Rectal smooth muscle tissue (tissue), 1 donor: ENCODE measurements at regions not wholly inside any gene's neighbourhood (a gene's known extent, or its start where the extent isn't known, plus 50 kb on each side); places are given as distances from the start of the nearest gene placed in this dataset.
A peak's percentile ranks its signal among the peaks of the same experiment; 100 is the strongest.
"Not testable (repeated sequence)": the region's sequence is repeated elsewhere in the genome, so short reads cannot be mapped to it uniquely, and the experiment has no call there.

Experiments used
- H3K27ac ChIP-seq: one replicate; pipeline ENCODE4 v1.7.0; 2013; ENCODE audit warnings: low read depth, low read length, inconsistent platforms
- H3K27me3 ChIP-seq: one replicate; pipeline ENCODE4 v1.7.0; 2013; ENCODE audit warnings: low read length; ENCODE audit not compliant: control insufficient read depth, insufficient read depth
- H3K36me3 ChIP-seq: one replicate; pipeline ENCODE4 v1.7.0; 2013; ENCODE audit warnings: low read length; ENCODE audit not compliant: control insufficient read depth, insufficient read depth
- H3K4me1 ChIP-seq: one replicate; pipeline ENCODE4 v1.7.0; 2013; ENCODE audit warnings: low read length; ENCODE audit not compliant: control insufficient read depth, insufficient read depth
- H3K4me3 ChIP-seq: one replicate; pipeline ENCODE4 v1.7.0; 2013; ENCODE audit warnings: low read length
- H3K9ac ChIP-seq: one replicate; pipeline ENCODE4 v1.7.0; 2013; ENCODE audit warnings: low read length

DNA sequence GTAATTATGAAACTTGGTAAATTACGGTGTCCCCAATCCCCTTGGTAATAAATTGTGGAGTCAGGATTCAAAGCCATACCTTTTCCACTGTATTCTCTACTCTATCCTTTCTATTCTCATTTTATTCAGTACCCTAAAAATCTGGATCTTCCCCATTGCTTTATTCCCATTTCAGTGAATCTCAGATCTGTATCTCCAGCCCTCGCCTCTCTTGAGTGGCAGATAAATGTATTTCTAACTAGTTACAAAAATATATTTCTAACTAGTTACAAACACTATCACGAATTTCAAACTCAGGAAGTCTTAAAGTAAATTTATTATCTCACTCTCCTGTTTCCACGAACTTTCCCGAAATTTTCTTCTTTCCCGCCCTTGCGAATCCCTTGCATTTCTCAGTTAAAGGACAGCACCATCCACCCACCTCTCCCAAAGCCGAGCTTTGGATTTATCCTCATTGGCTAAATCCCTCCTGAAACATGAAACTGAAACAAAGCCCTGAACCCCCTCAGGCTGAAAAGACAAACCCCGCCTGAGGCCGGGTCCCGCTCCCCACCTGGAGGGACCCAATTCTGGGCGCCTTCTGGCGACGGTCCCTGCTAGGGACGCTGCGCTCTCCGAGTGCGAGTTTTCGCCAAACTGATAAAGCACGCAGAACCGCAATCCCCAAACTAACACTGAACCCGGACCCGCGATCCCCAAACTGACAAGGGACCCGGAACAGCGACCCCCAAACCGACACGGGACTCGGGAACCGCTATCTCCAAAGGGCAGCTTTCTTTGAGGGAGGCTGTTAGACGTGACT lies 164.3 kb upstream of the PABPC3 start:
- no peak overlapping the region for H3K4me3 ChIP-seq
- H3K36me3 ChIP-seq: no peaks in the 10 kb centered on the region
- no peaks in the 10 kb centered on the region for H3K4me1 ChIP-seq
- no peaks in the 10 kb centered on the region for H3K27me3 ChIP-seq
- no peak overlapping the region for H3K9ac ChIP-seq
- H3K27ac ChIP-seq: no peak overlapping the region

DNA sequence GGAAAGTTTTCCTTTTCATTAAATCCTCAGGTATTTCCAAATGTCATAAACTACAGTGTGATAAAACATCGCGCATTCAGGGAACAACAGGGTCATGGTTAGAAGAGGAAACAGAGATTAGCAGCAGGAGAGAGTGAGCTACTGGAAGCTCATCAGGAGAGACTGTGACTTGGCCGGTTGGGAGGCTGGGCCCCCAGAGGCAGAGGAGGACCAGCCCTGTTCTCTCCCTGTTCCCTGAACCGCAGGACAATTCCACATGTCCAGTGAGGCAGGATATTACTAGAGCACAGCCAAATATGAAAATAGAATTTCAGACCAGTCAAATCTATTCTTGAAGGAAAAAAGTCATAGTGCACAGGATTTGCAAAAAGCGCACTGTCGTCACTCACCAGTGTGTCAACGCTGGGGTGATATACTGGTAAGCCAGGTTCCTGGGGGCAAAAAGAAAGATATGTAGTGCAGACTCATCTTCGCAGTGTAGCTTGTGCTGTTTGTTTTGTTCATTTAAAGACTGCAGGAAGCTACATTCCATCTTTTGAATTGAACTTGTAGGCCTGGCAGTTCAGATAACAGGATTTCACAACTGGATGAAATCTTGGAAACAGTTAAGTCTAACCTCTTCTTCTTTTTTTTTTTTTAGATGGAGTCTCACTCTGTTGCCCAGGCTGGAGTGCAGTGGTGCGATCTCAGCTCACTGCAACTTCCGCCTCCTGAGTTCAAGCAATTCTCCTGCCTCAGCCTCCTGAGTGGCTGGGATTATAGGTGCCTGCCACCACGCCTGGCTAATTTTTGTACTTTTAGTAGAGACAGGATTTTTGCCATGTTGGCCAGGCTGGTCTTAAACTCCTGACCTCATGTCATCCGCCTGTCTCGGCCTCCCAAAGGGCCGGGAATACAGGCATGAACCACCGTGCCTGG lies 162.6 kb upstream of the PABPC3 start:
- H3K4me3 ChIP-seq, H3K27ac ChIP-seq, H3K27me3 ChIP-seq, H3K9ac ChIP-seq, H3K4me1 ChIP-seq, H3K36me3 ChIP-seq: not testable (repeated sequence)

DNA sequence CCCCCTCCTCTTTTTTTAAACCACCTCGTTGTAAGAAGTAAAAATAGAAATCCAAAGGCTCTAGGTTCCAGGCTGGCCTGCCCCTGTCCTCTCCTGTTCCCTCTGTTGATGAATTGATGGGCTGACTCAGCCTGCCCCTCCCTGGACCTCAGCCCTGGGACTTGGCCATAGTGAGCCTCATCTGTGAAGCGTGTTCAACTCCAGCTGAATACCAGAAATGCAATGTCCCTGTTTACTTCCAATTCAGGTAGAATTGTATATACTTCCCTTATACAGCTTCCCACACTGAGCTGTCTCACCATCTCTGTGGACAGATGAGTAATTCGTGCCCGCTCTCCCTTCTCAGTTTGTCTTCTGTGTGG lies 161.9 kb upstream of the PABPC3 start:
- H3K27ac ChIP-seq, H3K9ac ChIP-seq, H3K27me3 ChIP-seq, H3K4me1 ChIP-seq, H3K4me3 ChIP-seq, H3K36me3 ChIP-seq: not testable (repeated sequence)

DNA sequence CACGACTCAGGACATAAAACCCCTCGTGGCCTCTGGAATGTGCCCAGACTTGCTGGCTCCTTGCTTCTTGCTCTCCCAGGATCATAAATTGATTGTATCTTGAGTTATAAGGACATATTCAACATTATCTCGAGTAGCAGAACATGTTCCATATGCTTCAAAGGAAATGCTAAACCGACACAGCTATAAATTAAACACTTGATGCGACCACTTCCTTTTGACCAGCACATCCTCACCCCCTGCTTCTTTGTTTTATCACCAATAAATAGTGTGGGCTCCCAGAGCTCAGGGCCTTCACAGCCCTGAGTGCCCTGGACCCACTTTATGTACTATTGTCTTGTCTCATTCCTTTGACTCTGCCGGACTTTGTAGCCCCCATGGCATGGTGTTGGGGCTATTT lies 157.0 kb upstream of the PABPC3 start:
- H3K27ac ChIP-seq: no peak overlapping the region
- H3K4me3 ChIP-seq: no peak overlapping the region
- no peaks in the 10 kb centered on the region for H3K36me3 ChIP-seq
- no peak overlapping the region for H3K9ac ChIP-seq
- no peaks in the 10 kb centered on the region for H3K4me1 ChIP-seq
- no peaks in the 10 kb centered on the region for H3K27me3 ChIP-seq

DNA sequence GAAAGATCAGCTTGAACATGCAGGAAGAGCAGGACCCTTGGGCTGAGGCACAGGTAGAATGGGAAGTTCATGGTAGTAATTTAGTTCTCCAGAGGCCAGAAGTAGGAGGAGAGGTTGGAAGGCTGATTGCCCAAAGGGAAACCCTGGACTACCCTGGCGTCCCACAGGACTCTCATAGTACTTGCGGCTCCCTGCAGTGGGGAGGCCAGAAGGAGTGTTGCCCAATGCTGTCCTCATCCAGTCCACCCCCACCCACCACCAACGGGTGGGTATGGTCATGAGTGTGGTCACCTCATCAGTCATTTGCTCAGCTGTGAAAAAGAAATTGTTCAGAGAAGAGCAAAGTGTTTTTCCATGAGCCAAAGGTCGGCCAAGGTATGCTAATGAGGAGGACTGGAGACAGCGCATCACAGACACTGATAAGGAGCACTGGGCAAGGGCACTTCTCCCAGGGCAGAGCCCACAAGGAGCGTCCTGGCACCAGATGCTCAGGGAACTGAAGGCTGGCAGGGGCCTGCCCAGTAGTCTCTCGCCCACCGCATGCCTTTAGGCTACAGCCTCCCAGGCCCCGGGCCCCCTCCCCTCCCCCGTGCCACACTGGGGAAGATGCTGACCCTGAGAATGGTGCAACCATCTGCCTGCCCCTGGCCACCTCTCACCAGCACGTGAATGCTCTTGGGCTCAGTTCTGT lies 154.8 kb upstream of the PABPC3 start:
- H3K36me3 ChIP-seq, H3K27ac ChIP-seq: not testable (repeated sequence)

DNA sequence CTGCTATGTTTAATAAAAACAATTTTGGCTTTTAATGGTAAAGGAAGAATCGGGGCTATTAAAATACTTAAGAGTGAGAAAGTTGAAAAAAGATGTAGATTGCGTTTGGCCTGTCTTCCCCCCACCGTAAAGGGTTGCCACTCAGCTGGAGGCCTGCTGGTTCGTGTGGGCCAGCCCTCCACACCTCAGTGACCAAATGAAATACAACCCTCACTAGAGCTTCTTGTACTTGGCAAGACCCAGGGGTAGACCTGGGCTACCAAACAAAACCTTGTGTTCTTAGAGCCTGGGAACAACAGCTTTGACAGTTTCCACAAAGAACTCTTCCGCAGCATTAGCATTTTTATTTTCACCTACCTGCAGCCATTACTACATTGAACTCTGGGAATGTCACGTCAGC lies 152.8 kb upstream of the PABPC3 start:
- no peaks in the 10 kb centered on the region for H3K27me3 ChIP-seq
- H3K36me3 ChIP-seq: no peaks in the 10 kb centered on the region
- no peak overlapping the region for H3K4me3 ChIP-seq
- no peak overlapping the region for H3K9ac ChIP-seq
- no peaks in the 10 kb centered on the region for H3K4me1 ChIP-seq
- no peak overlapping the region for H3K27ac ChIP-seq

More for the DNA sequence above, 154.8 kb upstream of the PABPC3 start:
- H3K4me1 ChIP-seq, H3K9ac ChIP-seq, H3K4me3 ChIP-seq, H3K27me3 ChIP-seq: not testable (repeated sequence)

DNA sequence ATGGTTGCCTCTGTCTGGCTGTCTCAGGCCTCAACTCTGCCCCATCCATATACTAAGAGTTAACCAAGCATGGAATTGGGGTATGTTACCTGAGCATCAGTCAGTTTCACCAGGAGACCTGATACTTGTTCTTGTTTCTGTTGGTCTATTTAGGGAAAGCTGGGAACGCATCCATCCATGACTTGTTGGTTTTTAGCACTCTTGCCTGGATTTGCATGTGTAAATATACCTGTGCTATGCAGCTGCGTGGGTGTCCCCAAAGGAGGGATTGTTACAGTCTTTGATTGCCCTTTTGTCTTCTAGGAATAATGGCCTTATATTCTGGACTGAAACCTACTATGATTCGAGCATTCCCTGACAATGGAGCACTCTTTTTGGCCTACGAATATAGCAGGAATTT lies 151.9 kb upstream of the PABPC3 start:
- not testable (repeated sequence) for H3K4me1 ChIP-seq, H3K27ac ChIP-seq, H3K36me3 ChIP-seq

DNA sequence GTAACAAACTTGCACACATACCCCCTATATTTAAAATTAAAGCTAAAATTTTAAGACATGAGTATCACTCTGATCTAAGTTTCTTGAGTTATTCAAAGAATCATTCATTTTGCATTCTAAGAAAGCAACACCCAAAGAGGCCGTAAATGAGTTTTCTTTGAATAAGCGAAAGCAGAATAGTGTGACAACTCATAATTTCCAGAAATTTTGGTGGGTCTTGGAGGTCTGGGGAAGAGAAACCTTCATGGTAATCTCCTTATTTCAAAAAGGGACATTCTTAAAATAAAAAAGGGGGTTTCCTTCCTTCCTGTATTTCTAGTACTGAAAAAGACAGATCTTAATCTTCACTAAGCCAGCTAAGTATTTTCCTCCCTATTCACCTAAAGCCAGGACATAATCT lies 147.0 kb upstream of the PABPC3 start:
- H3K27me3 ChIP-seq: not testable (repeated sequence)

More for the DNA sequence above, 151.9 kb upstream of the PABPC3 start:
- not testable (repeated sequence) for H3K4me3 ChIP-seq, H3K27me3 ChIP-seq, H3K9ac ChIP-seq

DNA sequence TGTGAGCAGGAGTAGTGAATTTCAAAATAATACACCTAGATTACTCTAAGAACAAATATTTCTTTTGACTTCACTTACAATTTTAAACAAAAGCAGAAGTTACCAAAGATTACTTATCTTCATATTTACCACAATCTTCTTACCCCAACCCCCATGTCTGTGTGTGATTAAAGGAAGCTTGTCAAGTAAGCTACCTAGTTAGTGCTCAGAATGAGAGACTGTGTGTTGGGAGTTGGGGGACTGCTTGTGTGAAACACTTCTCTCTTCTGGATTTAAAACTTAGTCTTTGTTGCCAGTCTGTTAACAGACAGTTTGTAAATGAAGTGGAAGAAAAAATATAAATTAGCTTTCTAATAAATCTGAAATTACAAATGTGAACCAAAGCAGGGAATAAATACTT lies 145.3 kb upstream of the PABPC3 start:
- not testable (repeated sequence) for H3K4me1 ChIP-seq, H3K4me3 ChIP-seq, H3K27ac ChIP-seq, H3K27me3 ChIP-seq, H3K9ac ChIP-seq, H3K36me3 ChIP-seq

More for the DNA sequence above, 147.0 kb upstream of the PABPC3 start:
- H3K4me3 ChIP-seq, H3K9ac ChIP-seq, H3K4me1 ChIP-seq, H3K27ac ChIP-seq, H3K36me3 ChIP-seq: not testable (repeated sequence)

DNA sequence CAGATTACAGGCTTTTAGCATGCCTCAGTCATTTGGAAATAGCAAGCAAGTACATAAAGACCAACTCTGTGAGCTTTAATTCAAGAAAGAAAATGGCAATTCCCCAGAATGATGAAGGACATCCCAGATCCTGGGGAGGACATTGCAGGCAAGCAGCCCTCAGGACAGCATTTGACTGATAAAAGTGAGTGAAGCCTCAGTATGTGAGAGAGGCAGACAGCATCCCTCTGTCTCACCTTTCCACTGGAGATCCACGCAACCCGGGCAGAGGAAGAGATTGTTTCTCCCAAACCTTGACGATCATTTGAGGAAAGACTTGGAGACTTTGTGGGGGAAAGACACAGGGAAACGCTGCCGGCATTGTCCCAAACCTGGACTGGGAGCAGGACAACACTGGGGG lies 128.0 kb upstream of the PABPC3 start:
- not testable (repeated sequence) for H3K27ac ChIP-seq, H3K9ac ChIP-seq

DNA sequence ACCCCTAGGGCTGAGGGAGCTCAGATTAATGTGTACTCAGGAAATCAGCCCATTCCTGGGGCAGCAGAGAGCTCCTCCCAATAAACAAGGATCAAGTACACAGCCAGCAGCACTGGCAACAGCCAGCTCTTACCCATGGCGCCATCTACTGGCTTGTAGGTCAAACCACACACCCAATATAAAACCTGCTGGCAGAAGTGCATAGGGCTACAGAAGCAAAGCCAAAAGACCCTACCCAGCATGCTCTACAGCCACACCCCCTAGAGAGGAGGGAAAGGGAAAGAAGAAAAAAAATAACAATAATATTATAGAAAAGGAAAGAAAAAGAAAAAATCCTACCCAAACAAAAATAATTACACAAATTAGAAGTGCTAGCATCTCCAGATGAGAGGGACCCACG lies 127.5 kb upstream of the PABPC3 start:
- not testable (repeated sequence) for H3K27me3 ChIP-seq, H3K36me3 ChIP-seq, H3K27ac ChIP-seq, H3K9ac ChIP-seq, H3K4me1 ChIP-seq
- peak overlapping the region; percentile 59 for H3K4me3 ChIP-seq

More for the DNA sequence above, 128.0 kb upstream of the PABPC3 start:
- H3K4me3 ChIP-seq: peak overlapping the region; percentile 59
- H3K36me3 ChIP-seq, H3K27me3 ChIP-seq, H3K4me1 ChIP-seq: not testable (repeated sequence)

DNA sequence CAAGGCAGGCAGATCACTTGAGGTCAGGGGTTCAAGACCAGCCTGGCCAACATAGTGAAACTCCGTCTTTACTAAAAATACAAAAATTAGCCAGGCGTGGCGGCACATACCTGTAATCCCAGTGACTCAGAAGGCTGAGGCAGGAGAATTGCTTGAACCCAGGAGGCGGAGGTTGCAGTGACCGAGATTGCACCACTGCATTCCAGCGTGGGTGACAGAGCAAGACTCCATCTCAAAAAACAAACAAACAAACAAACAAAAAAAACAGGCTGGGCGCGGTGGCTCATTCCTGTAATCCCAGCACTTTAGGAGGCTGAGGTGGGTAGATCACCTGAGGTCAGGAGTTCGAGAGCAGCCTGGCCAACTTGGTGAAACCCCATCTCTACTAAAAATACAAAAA lies 122.8 kb upstream of the PABPC3 start:
- not testable (repeated sequence) for H3K27ac ChIP-seq, H3K9ac ChIP-seq, H3K27me3 ChIP-seq, H3K4me3 ChIP-seq, H3K4me1 ChIP-seq, H3K36me3 ChIP-seq
